SK-N-SH treated with all-trans-retinoic acid at 6 μM for 48 hours (cell line): ENCODE measurements at regions not wholly inside any gene's neighbourhood (a gene's known extent, or its start where the extent isn't known, plus 50 kb on each side); places are given as distances from the start of the nearest gene placed in this dataset.

Experiments
- ARNTL ChIP-seq: fragments of 450-650 bp; formaldehyde crosslinking; IDR thresholded peaks from 2 replicates; pipeline ENCODE4 v1.5.0; 2020; ENCODE audit warnings: low read depth, mild to moderate bottlenecking, moderate library complexity, borderline replicate concordance
- CREB5 ChIP-seq: fragments of 250-450 bp; sonication (Bioruptor Pico); IDR thresholded peaks from 2 replicates; pipeline ENCODE4 v1.5.1; 2020; ENCODE audit warnings: low read depth, mild to moderate bottlenecking, moderate library complexity
- POU6F1 ChIP-seq: fragments of 250-450 bp; sonication (Bioruptor Pico); IDR thresholded peaks from 2 replicates; pipeline ENCODE4 v1.8.0; 2021; ENCODE audit warnings: low read depth, mild to moderate bottlenecking, moderate library complexity, borderline replicate concordance
- TCF4 ChIP-seq: fragments of 250-450 bp; sonication (Bioruptor Pico); IDR thresholded peaks from 2 replicates; pipeline ENCODE4 v1.8.0; 2021; ENCODE audit warnings: mild to moderate bottlenecking, moderate library complexity, borderline replicate concordance
- TOX ChIP-seq: fragments of 250-450 bp; sonication (Bioruptor Pico); IDR thresholded peaks from 2 replicates; pipeline ENCODE4 v1.8.0; 2021; ENCODE audit warnings: mild to moderate bottlenecking, moderate library complexity, borderline replicate concordance
- ZFP3 ChIP-seq: fragments of 250-450 bp; sonication (Bioruptor Pico); IDR thresholded peaks from 2 replicates; pipeline ENCODE4 v1.5.0; 2020; ENCODE audit warnings: mild to moderate bottlenecking, moderate library complexity
- ZFP30 ChIP-seq: fragments of 450-650 bp; formaldehyde crosslinking; IDR thresholded peaks from 2 replicates; pipeline ENCODE4 v1.5.0; 2022; ENCODE audit warnings: mild to moderate bottlenecking, moderate library complexity
- ZNF8 ChIP-seq: fragments of 450-650 bp; formaldehyde crosslinking; IDR thresholded peaks from 2 replicates; pipeline ENCODE4 v1.5.0; 2020; ENCODE audit warnings: mild to moderate bottlenecking, moderate library complexity
- TF ChIP-seq, protein P1 (sequence below): fragments of 250-450 bp; sonication (Bioruptor Pico); IDR thresholded peaks from 2 replicates; pipeline ENCODE4 v1.8.0; 2020; ENCODE audit warnings: mild to moderate bottlenecking, moderate library complexity, borderline replicate concordance
- TF ChIP-seq, protein P2 (sequence below): fragments of 250-450 bp; sonication (Bioruptor Pico); IDR thresholded peaks from 2 replicates; pipeline ENCODE4 v1.5.1; 2021; ENCODE audit warnings: mild to moderate bottlenecking, moderate library complexity

DNA sequence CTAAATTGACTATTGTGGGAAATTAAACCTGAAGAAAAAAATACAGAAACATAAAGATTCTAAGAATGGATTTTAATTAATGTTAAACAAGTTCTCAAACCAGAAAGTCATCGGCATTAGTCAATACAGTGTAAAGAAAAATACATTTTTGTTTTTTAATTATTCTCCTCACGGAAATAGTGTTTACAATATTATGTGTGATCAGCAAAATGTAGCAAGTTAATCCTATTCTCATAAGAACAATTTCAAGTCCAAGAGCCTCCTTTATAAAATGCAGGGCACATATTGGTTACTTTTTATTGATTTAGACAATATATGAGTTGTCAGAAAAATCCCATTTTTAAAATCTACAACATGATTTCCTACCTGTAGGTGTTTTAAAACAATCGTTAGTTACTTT is 158.0 kb upstream of the MGAT4C start:
- TF ChIP-seq TCF4 (CRISPR knock-in tag) (no peak), ZFP30 (CRISPR knock-in tag) (no peak), ZFP3 (no peak), ZNF8 (no peak), CREB5 (CRISPR knock-in tag) (no peak), TOX (no peak), ARNTL (no peak), POU6F1 (CRISPR knock-in tag) (no peak)
- TF ChIP-seq, protein P1, sequence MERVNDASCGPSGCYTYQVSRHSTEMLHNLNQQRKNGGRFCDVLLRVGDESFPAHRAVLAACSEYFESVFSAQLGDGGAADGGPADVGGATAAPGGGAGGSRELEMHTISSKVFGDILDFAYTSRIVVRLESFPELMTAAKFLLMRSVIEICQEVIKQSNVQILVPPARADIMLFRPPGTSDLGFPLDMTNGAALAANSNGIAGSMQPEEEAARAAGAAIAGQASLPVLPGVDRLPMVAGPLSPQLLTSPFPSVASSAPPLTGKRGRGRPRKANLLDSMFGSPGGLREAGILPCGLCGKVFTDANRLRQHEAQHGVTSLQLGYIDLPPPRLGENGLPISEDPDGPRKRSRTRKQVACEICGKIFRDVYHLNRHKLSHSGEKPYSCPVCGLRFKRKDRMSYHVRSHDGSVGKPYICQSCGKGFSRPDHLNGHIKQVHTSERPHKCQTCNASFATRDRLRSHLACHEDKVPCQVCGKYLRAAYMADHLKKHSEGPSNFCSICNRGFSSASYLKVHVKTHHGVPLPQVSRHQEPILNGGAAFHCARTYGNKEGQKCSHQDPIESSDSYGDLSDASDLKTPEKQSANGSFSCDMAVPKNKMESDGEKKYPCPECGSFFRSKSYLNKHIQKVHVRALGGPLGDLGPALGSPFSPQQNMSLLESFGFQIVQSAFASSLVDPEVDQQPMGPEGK (CRISPR knock-in tag): no peak
- TF ChIP-seq, protein P2, sequence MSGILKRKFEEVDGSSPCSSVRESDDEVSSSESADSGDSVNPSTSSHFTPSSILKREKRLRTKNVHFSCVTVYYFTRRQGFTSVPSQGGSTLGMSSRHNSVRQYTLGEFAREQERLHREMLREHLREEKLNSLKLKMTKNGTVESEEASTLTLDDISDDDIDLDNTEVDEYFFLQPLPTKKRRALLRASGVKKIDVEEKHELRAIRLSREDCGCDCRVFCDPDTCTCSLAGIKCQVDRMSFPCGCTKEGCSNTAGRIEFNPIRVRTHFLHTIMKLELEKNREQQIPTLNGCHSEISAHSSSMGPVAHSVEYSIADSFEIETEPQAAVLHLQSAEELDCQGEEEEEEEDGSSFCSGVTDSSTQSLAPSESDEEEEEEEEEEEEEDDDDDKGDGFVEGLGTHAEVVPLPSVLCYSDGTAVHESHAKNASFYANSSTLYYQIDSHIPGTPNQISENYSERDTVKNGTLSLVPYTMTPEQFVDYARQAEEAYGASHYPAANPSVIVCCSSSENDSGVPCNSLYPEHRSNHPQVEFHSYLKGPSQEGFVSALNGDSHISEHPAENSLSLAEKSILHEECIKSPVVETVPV (CRISPR knock-in tag): no peak
